Sigmoid colon (tissue), 4 donors: ENCODE measurements at regions not wholly inside any gene's neighbourhood (a gene's known extent, or its start where the extent isn't known, plus 50 kb on each side); places are given as distances from the start of the nearest gene placed in this dataset.

Source experiments
- POLR2A ChIP-seq, 2 donors: fragments of 450-650 bp; IDR thresholded peaks; one replicate each; pipeline ENCODE4 v1.6.1; 2016; ENCODE audit warnings: antibody characterized with exemption in 2 of 2, mild to moderate bottlenecking in 2 of 2, moderate library complexity in 2 of 2
- POLR2AphosphoS5 ChIP-seq, 4 donors: sonication (generic); formaldehyde crosslinking; IDR thresholded peaks; one replicate each; pipeline ENCODE4 v1.6.1; 2017; ENCODE audit warnings: antibody characterized with exemption in 4 of 4
- TF ChIP-seq, protein P1 (sequence below), 4 experiments: fragments of 450-650 bp in 3 of 4; fragments of 200-600 bp in 1 of 4; IDR thresholded peaks; one replicate each; pipeline ENCODE4 v1.5.1; 2016 to 2019; ENCODE audit warnings: antibody characterized with exemption in 4 of 4, mild to moderate bottlenecking in 3 of 4, moderate library complexity in 2 of 4

DNA sequence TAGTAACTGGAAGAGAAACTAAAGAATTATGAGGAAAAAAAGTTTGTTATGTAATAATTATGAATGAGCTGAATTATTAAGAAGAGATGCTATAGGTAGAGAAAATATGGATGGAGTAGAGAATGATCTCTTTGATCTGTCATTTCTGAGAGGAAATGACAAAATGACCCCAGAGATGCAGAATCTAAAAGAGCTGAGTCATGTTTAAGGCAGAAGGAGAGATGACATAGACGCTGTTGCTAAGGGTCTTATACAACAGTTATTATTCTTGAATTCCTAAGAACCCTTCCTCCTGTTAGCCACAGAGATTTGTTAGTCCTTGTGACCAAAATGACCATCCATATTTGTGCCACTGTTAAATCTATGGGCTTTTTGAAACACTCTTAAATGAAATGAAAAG, 58.3 kb upstream of the FREM2 start:
- TF ChIP-seq, protein P1, sequence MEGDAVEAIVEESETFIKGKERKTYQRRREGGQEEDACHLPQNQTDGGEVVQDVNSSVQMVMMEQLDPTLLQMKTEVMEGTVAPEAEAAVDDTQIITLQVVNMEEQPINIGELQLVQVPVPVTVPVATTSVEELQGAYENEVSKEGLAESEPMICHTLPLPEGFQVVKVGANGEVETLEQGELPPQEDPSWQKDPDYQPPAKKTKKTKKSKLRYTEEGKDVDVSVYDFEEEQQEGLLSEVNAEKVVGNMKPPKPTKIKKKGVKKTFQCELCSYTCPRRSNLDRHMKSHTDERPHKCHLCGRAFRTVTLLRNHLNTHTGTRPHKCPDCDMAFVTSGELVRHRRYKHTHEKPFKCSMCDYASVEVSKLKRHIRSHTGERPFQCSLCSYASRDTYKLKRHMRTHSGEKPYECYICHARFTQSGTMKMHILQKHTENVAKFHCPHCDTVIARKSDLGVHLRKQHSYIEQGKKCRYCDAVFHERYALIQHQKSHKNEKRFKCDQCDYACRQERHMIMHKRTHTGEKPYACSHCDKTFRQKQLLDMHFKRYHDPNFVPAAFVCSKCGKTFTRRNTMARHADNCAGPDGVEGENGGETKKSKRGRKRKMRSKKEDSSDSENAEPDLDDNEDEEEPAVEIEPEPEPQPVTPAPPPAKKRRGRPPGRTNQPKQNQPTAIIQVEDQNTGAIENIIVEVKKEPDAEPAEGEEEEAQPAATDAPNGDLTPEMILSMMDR (IDR thresholded peaks at IDR 0.05) = no peak
- TF ChIP-seq POLR2A (IDR thresholded peaks at IDR 0.05) (no peak), POLR2AphosphoS5 (IDR thresholded peaks at IDR 0.05) (no peak)
